Fibroblast of the aortic adventitia (primary cell): ENCODE measurements at regions not wholly inside any gene's neighbourhood (a gene's known extent, or its start where the extent isn't known, plus 50 kb on each side); places are given as distances from the start of the nearest gene placed in this dataset.
"Not testable (repeated sequence)": the region's sequence is repeated elsewhere in the genome, so short reads cannot be mapped to it uniquely, and the experiment has no call there.

Experiments
- DNase-seq: peaks from one replicate; pipeline ENCODE4 v3.0.0-alpha.2; 2010; ENCODE audit warnings: low read depth
- H3K4me3 ChIP-seq: 2 replicates; pipeline ENCODE4 v1.5.1; 2011; ENCODE audit warnings: low read depth, mild to moderate bottlenecking, control low read depth, low read length, moderate library complexity
- TF ChIP-seq, protein P1 (sequence below): IDR thresholded peaks from 2 replicates; pipeline ENCODE4 v1.5.1; 2011; ENCODE audit warnings: mild to moderate bottlenecking, low read length, control low read depth, inconsistent platforms; ENCODE audit not compliant: insufficient read depth

DNA sequence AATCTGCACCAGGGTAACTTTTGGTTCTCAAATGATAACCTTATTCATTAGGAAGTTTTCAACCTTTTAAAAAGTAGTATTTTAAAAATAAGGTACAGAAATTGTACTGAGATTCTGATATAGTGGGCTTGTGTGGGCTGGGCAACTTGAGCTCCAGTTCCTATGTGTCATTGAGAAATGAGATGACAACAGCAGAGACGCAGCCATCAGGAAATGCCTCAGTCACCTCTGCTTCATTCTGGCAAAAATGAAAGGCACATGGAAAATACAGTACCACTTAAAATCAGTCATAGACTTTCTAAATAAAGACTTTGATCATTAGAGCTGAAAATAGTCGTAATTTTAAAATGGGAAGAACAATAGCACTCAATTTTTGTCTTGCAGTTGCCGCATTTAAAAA lies 480.2 kb downstream of the PLK2 start:
- no peak for DNase-seq
- TF ChIP-seq, protein P1, sequence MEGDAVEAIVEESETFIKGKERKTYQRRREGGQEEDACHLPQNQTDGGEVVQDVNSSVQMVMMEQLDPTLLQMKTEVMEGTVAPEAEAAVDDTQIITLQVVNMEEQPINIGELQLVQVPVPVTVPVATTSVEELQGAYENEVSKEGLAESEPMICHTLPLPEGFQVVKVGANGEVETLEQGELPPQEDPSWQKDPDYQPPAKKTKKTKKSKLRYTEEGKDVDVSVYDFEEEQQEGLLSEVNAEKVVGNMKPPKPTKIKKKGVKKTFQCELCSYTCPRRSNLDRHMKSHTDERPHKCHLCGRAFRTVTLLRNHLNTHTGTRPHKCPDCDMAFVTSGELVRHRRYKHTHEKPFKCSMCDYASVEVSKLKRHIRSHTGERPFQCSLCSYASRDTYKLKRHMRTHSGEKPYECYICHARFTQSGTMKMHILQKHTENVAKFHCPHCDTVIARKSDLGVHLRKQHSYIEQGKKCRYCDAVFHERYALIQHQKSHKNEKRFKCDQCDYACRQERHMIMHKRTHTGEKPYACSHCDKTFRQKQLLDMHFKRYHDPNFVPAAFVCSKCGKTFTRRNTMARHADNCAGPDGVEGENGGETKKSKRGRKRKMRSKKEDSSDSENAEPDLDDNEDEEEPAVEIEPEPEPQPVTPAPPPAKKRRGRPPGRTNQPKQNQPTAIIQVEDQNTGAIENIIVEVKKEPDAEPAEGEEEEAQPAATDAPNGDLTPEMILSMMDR: no peak
- no peak overlapping the region for H3K4me3 ChIP-seq

- TF ChIP-seq, protein P1: no peak
- no peak overlapping the region for H3K4me3 ChIP-seq
- DNase-seq: no peak
These were observed 483.4 kb downstream of the PLK2 start for GRCh38 chr5:57976506-57976905.

- DNase-seq, H3K4me3 ChIP-seq: not testable (repeated sequence)
These were observed 487.8 kb downstream of the PLK2 start for GRCh38 chr5:57972099-57972498.

GRCh38 chr5:57960569-57960968 lies 478.0 kb upstream of the ACTBL2 start:
- TF ChIP-seq, protein P1: no peak
- DNase-seq: no peak
- H3K4me3 ChIP-seq: no peak overlapping the region

GRCh38 chr5:57956636-57957035 lies 474.0 kb upstream of the ACTBL2 start:
- TF ChIP-seq, protein P1: no peak
- no peak for DNase-seq
- H3K4me3 ChIP-seq: no peak overlapping the region

GRCh38 chr5:57955511-57955910 lies 472.9 kb upstream of the ACTBL2 start:
- TF ChIP-seq, protein P1: no peak
- no peak for DNase-seq
- no peak overlapping the region for H3K4me3 ChIP-seq

DNA sequence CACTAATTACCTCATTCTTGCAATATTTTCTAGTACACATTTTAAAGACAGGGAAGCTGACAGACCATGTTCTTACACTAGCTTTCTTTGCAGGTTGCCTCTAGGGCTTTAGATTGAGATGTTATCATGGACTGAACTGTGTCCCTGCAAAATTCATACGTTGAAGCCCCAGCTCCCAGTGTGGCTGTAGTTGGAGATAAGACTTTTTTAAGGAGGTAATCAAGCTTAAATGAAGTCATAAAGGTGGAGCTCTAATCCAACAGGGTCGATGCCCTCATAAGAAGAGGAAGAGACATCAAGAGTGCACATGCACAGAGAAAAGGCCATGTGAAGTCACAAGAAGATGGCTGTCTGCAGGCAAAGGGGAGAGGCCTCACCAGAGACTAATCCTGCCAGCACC lies 471.2 kb upstream of the ACTBL2 start:
- DNase-seq: no peak
- H3K4me3 ChIP-seq: no peak overlapping the region
- TF ChIP-seq, protein P1: no peak
